ENCODE measurements at regions not wholly inside any gene's neighbourhood (a gene's known extent, or its start where the extent isn't known, plus 50 kb on each side); places are given as distances from the start of the nearest gene placed in this dataset.
"Not testable (repeated sequence)": the region's sequence is repeated elsewhere in the genome, so short reads cannot be mapped to it uniquely, and the experiment has no call there.

- not testable (repeated sequence) for H3K79me2 ChIP-seq (ENCODE audit: insufficient read depth, low read length); H3K9me3 ChIP-seq (ENCODE audit: insufficient read depth, low read length, severe bottlenecking); ATAC-seq (ENCODE audit: insufficient read depth, low read depth); H3K4me3 ChIP-seq (ENCODE audit: low read depth in 1 of 2, low read length in 2 of 2); H3K27me3 ChIP-seq (ENCODE audit: insufficient read depth, low read length, poor library complexity); H3K4me1 ChIP-seq (ENCODE audit: insufficient read depth, low read length); H2AFZ ChIP-seq (ENCODE audit: low read depth, low read length); DNase-seq; H3K9ac ChIP-seq (ENCODE audit: low read depth, low read length); H4K20me1 ChIP-seq (ENCODE audit: insufficient read depth, low read length); H3K27ac ChIP-seq (ENCODE audit: low read length); H3K36me3 ChIP-seq (ENCODE audit: insufficient read depth, low read length); H3K4me2 ChIP-seq (ENCODE audit: insufficient read depth, low read length)
Observed at GRCh38 chr2:12569929-12570328, 146.8 kb upstream of the TRIB2 start.

GRCh38 chr2:12577091-12577490 lies 139.6 kb upstream of the TRIB2 start:
- no peaks in the 10 kb centered on the region for H3K9me3 ChIP-seq (ENCODE audit: insufficient read depth, low read length, severe bottlenecking)
- H3K9ac ChIP-seq (ENCODE audit: low read depth, low read length): no peak overlapping the region
- H3K4me2 ChIP-seq (ENCODE audit: insufficient read depth, low read length): no peak overlapping the region
- H2AFZ ChIP-seq (ENCODE audit: low read depth, low read length): no peak overlapping the region
- no peak for DNase-seq
- no peaks in the 10 kb centered on the region for H4K20me1 ChIP-seq (ENCODE audit: insufficient read depth, low read length)
- TF ChIP-seq EZH2 (IDR thresholded peaks at IDR 0.05; ENCODE audit: borderline replicate concordance, low read depth, low read length, severe bottlenecking): no peak
- no peak for ATAC-seq (ENCODE audit: insufficient read depth, low read depth)
- H3K27me3 ChIP-seq (ENCODE audit: insufficient read depth, low read length, poor library complexity): no peaks in the 10 kb centered on the region
- H3K27ac ChIP-seq (ENCODE audit: low read length): no peak overlapping the region
- H3K79me2 ChIP-seq (ENCODE audit: insufficient read depth, low read length): no peaks in the 10 kb centered on the region
- H3K4me1 ChIP-seq (ENCODE audit: insufficient read depth, low read length): no peaks in the 10 kb centered on the region
- no peaks in the 10 kb centered on the region for H3K36me3 ChIP-seq (ENCODE audit: insufficient read depth, low read length)
- H3K4me3 ChIP-seq (ENCODE audit: low read depth in 1 of 2, low read length in 2 of 2): no peak overlapping the region

- TF ChIP-seq EZH2 (IDR thresholded peaks at IDR 0.05; ENCODE audit: borderline replicate concordance, low read depth, low read length, severe bottlenecking) (no peak), CTCF (IDR thresholded peaks at IDR 0.05; ENCODE audit: borderline replicate concordance, extremely low read depth, low read length, poor library complexity, severe bottlenecking) (no peak)
Observed at GRCh38 chr2:12577567-12578253, 139.0 kb upstream of the TRIB2 start.

GRCh38 chr2:12579018-12579417 lies 137.7 kb upstream of the TRIB2 start:
- H2AFZ ChIP-seq (ENCODE audit: low read depth, low read length): no peak overlapping the region
- H3K27me3 ChIP-seq (ENCODE audit: insufficient read depth, low read length, poor library complexity): no peaks in the 10 kb centered on the region
- H3K79me2 ChIP-seq (ENCODE audit: insufficient read depth, low read length): no peaks in the 10 kb centered on the region
- H3K9me3 ChIP-seq (ENCODE audit: insufficient read depth, low read length, severe bottlenecking): no peaks in the 10 kb centered on the region
- no peak overlapping the region for H3K4me2 ChIP-seq (ENCODE audit: insufficient read depth, low read length)
- no peaks in the 10 kb centered on the region for H4K20me1 ChIP-seq (ENCODE audit: insufficient read depth, low read length)
- TF ChIP-seq EZH2 (IDR thresholded peaks at IDR 0.05; ENCODE audit: borderline replicate concordance, low read depth, low read length, severe bottlenecking): no peak
- no peak for TF ChIP-seq CTCF (IDR thresholded peaks at IDR 0.05; ENCODE audit: borderline replicate concordance, extremely low read depth, low read length, poor library complexity, severe bottlenecking)
- H3K36me3 ChIP-seq (ENCODE audit: insufficient read depth, low read length): no peaks in the 10 kb centered on the region
- no peak for DNase-seq
- no peak overlapping the region for H3K9ac ChIP-seq (ENCODE audit: low read depth, low read length)
- no peak for ATAC-seq (ENCODE audit: insufficient read depth, low read depth)
- H3K4me1 ChIP-seq (ENCODE audit: insufficient read depth, low read length): no peaks in the 10 kb centered on the region
- H3K4me3 ChIP-seq (ENCODE audit: low read depth in 1 of 2, low read length in 2 of 2): no peak overlapping the region
- H3K27ac ChIP-seq (ENCODE audit: low read length): no peak overlapping the region

More at GRCh38 chr2:12577567-12578253, 139.0 kb upstream of the TRIB2 start:
- no peak for DNase-seq
- Histone ChIP-seq H3K9me3 (ENCODE audit: insufficient read depth, low read length, severe bottlenecking) (no peaks in the 10 kb centered on the region), H3K36me3 (ENCODE audit: insufficient read depth, low read length) (no peaks in the 10 kb centered on the region), H3K27me3 (ENCODE audit: insufficient read depth, low read length, poor library complexity) (no peaks in the 10 kb centered on the region), H3K79me2 (ENCODE audit: insufficient read depth, low read length) (no peaks in the 10 kb centered on the region), H3K9ac (ENCODE audit: low read depth, low read length) (no peak overlapping the region), H4K20me1 (ENCODE audit: insufficient read depth, low read length) (no peaks in the 10 kb centered on the region), H3K4me1 (ENCODE audit: insufficient read depth, low read length) (no peaks in the 10 kb centered on the region), H2AFZ (ENCODE audit: low read depth, low read length) (no peak overlapping the region), H3K4me2 (ENCODE audit: insufficient read depth, low read length) (no peak overlapping the region), H3K4me3 (ENCODE audit: low read depth in 1 of 2, low read length in 2 of 2) (no peak overlapping the region), H3K27ac (ENCODE audit: low read length) (no peak overlapping the region)
- ATAC-seq (ENCODE audit: insufficient read depth, low read depth): no peak
